Neuronal stem cell (in vitro differentiated cells): ENCODE measurements at regions not wholly inside any gene's neighbourhood (a gene's known extent, or its start where the extent isn't known, plus 50 kb on each side); places are given as distances from the start of the nearest gene placed in this dataset.
A peak's percentile ranks its signal among the peaks of the same experiment; 100 is the strongest.

ENCODE experiments used
- DNase-seq: peaks from one replicate; pipeline ENCODE4 v3.0.0-alpha.2; 2013; ENCODE audit warnings: low spot score
- H2AFZ ChIP-seq: one replicate; pipeline ENCODE4 v1.6.1; 2013; ENCODE audit warnings: mild to moderate bottlenecking, low read length, inconsistent platforms
- H2AK5ac ChIP-seq: 2 replicates; pipeline ENCODE4 v1.6.1; 2013; ENCODE audit warnings: low read depth, mild to moderate bottlenecking, inconsistent platforms, low read length, moderate library complexity, mixed read lengths
- H2BK120ac ChIP-seq: 2 replicates; pipeline ENCODE4 v1.6.1; 2013; ENCODE audit warnings: low read depth, mild to moderate bottlenecking, inconsistent platforms, low read length, moderate library complexity, mixed read lengths
- H2BK12ac ChIP-seq: one replicate; pipeline ENCODE4 v1.6.1; 2013; ENCODE audit warnings: low read length, inconsistent platforms
- H2BK15ac ChIP-seq: 2 replicates; pipeline ENCODE4 v1.6.1; 2013; ENCODE audit warnings: mild to moderate bottlenecking, low read length, inconsistent platforms, mixed read lengths
- H2BK5ac ChIP-seq: one replicate; pipeline ENCODE4 v1.6.1; 2013; ENCODE audit warnings: inconsistent platforms, mild to moderate bottlenecking, low read length, moderate library complexity
- H3K14ac ChIP-seq: one replicate; pipeline ENCODE4 v1.6.1; 2013; ENCODE audit warnings: low read length, inconsistent platforms
- H3K18ac ChIP-seq: 2 replicates; pipeline ENCODE4 v1.6.1; 2013; ENCODE audit warnings: low read length, inconsistent platforms
- H3K23ac ChIP-seq: 2 replicates; pipeline ENCODE4 v1.6.1; 2013; ENCODE audit warnings: low read depth, mild to moderate bottlenecking, mixed read lengths, low read length, inconsistent platforms; ENCODE audit not compliant: poor library complexity
- H3K27ac ChIP-seq: replicated peaks from 3 replicates; pipeline ENCODE4 v1.5.1; 2013; ENCODE audit warnings: low read length, inconsistent platforms
- H3K27me3 ChIP-seq, 3 experiments: 2 replicates each; pipeline ENCODE4 v1.6.1; 2013; ENCODE audit warnings: low read length in 3 of 3, mild to moderate bottlenecking in 2 of 3, inconsistent platforms in 1 of 3, low read depth in 1 of 3, mixed read lengths in 1 of 3, moderate library complexity in 1 of 3; ENCODE audit not compliant: control insufficient read depth in 3 of 3, insufficient read depth in 3 of 3
- H3K36me3 ChIP-seq, 2 donors: replicated peaks in 1 of 2; 2 replicates each; pipeline ENCODE4 v1.6.1; 2013; ENCODE audit warnings: low read length in 2 of 2; ENCODE audit not compliant: control insufficient read depth in 2 of 2, insufficient read depth in 2 of 2
- H3K4ac ChIP-seq: 2 replicates; pipeline ENCODE4 v1.6.1; 2013; ENCODE audit warnings: inconsistent platforms, mild to moderate bottlenecking, low read length, moderate library complexity
- H3K4me1 ChIP-seq, 2 donors: 1 replicate in 1 of 2; 2 replicates in 1 of 2; pipeline ENCODE4 v1.6.1; 2013; ENCODE audit warnings: low read length in 2 of 2, low read depth in 1 of 2; ENCODE audit not compliant: control insufficient read depth in 2 of 2, insufficient read depth in 1 of 2
- H3K4me2 ChIP-seq: one replicate; pipeline ENCODE4 v1.6.1; 2013; ENCODE audit warnings: mild to moderate bottlenecking, low read length, inconsistent platforms; ENCODE audit not compliant: insufficient read depth, poor library complexity, severe bottlenecking
- H3K4me3 ChIP-seq, 2 donors: 2 replicates each; pipeline ENCODE4 v1.5.1; 2013; ENCODE audit warnings: low read length in 2 of 2, mild to moderate bottlenecking in 2 of 2, inconsistent platforms in 1 of 2, moderate library complexity in 1 of 2
- H3K79me1 ChIP-seq: one replicate; pipeline ENCODE4 v1.6.1; 2013; ENCODE audit warnings: low read depth, mild to moderate bottlenecking, inconsistent platforms, low read length, moderate library complexity
- H3K9ac ChIP-seq: one replicate; pipeline ENCODE4 v1.6.1; 2013; ENCODE audit warnings: mild to moderate bottlenecking, low read depth, low read length, inconsistent platforms; ENCODE audit not compliant: poor library complexity
- H3K9me3 ChIP-seq, 2 donors: replicated peaks in 1 of 2; 2 replicates each; pipeline versions ENCODE3 to v1.6.1; 2013; ENCODE audit warnings: low read length in 2 of 2, mild to moderate bottlenecking in 2 of 2, inconsistent platforms in 1 of 2, low read depth in 1 of 2, mixed read lengths in 1 of 2, moderate library complexity in 1 of 2; ENCODE audit not compliant: control insufficient read depth in 2 of 2, insufficient read depth in 1 of 2
- H4K8ac ChIP-seq: one replicate; pipeline ENCODE4 v1.6.1; 2013; ENCODE audit warnings: low read depth, mild to moderate bottlenecking, inconsistent platforms, low read length, moderate library complexity
- H4K91ac ChIP-seq: one replicate; pipeline ENCODE4 v1.6.1; 2013; ENCODE audit warnings: low read length, low read depth, mild to moderate bottlenecking, inconsistent platforms; ENCODE audit not compliant: poor library complexity
- WGBS, 2 donors: extraction: QIAGEN DNeasy Blood & Tissue Kit; methylation state at CpG; one replicate each; pipeline ENCODE4 v1.1.7; 2013; ENCODE audit warnings: missing lambda C conversion rate in 2 of 2, mixed read lengths in 1 of 2; ENCODE audit not compliant: insufficient read length in 2 of 2, insufficient replicate concordance in 1 of 2; ENCODE audit errors: extremely low coverage in 2 of 2; 5-methylcytosine and 5-hydroxymethylcytosine counted together

- no peak overlapping the region for H3K4ac ChIP-seq
- no peak overlapping the region for H2BK12ac ChIP-seq
- peaks cover 0 to 5% of the 10 kb centered on the region in 2 donors for H3K9me3 ChIP-seq
- H2BK5ac ChIP-seq = no peak overlapping the region
- H3K36me3 ChIP-seq = no peaks in the 10 kb centered on the region
- no peak for DNase-seq
- no CpG with 5 or more reads among the region's 6 CpGs for WGBS, 2 donors
- H3K4me3 ChIP-seq = no peak overlapping the region
- no peak overlapping the region for H4K8ac ChIP-seq
- no peak overlapping the region for H3K14ac ChIP-seq
- no peaks in the 10 kb centered on the region for H3K4me1 ChIP-seq
- no peak overlapping the region for H3K4me2 ChIP-seq
- H3K18ac ChIP-seq = no peak overlapping the region
- no peak overlapping the region for H3K27ac ChIP-seq
- H2AK5ac ChIP-seq = no peak overlapping the region
- no peaks in the 10 kb centered on the region for H3K27me3 ChIP-seq
- no peak overlapping the region for H2AFZ ChIP-seq
- no peak overlapping the region for H3K23ac ChIP-seq
- H2BK120ac ChIP-seq = no peak overlapping the region
- no peak overlapping the region for H2BK15ac ChIP-seq
- H4K91ac ChIP-seq = no peak overlapping the region
- H3K79me1 ChIP-seq = no peaks in the 10 kb centered on the region
- H3K9ac ChIP-seq = no peak overlapping the region
Measured at GRCh38 chr9:113724202-113724601, 151.9 kb upstream of the ZNF618 start.

- no peak overlapping the region for H3K4me2 ChIP-seq
- no peaks in the 10 kb centered on the region for H3K36me3 ChIP-seq
- no peak overlapping the region for H3K27ac ChIP-seq
- no peak overlapping the region for H4K8ac ChIP-seq
- H3K9ac ChIP-seq = no peak overlapping the region
- no peaks in the 10 kb centered on the region for H3K27me3 ChIP-seq
- no peak overlapping the region for H4K91ac ChIP-seq
- DNase-seq = no peak
- H3K23ac ChIP-seq = no peak overlapping the region
- H2BK120ac ChIP-seq = no peak overlapping the region
- WGBS, 2 donors = no CpG with 5 or more reads among the region's 2 CpGs
- H3K4me1 ChIP-seq = no peaks in the 10 kb centered on the region
- no peaks in the 10 kb centered on the region for H3K79me1 ChIP-seq
- no peak overlapping the region for H2AK5ac ChIP-seq
- no peak overlapping the region for H3K18ac ChIP-seq
- no peak overlapping the region for H2BK15ac ChIP-seq
- H3K9me3 ChIP-seq = peaks cover 7 to 13% of the 10 kb centered on the region in 2 donors
- no peak overlapping the region for H2BK12ac ChIP-seq
- no peak overlapping the region for H2AFZ ChIP-seq
- H3K4me3 ChIP-seq = no peak overlapping the region
- H3K4ac ChIP-seq = no peak overlapping the region
- H2BK5ac ChIP-seq = no peak overlapping the region
- no peak overlapping the region for H3K14ac ChIP-seq
Measured at GRCh38 chr9:113728989-113729388, 147.1 kb upstream of the ZNF618 start.

GRCh38 chr9:113734826-113735225 lies 141.3 kb upstream of the ZNF618 start:
- no peak overlapping the region for H3K4me2 ChIP-seq
- no peaks in the 10 kb centered on the region for H3K36me3 ChIP-seq
- H3K79me1 ChIP-seq = no peaks in the 10 kb centered on the region
- no peaks in the 10 kb centered on the region for H3K4me1 ChIP-seq
- H2BK5ac ChIP-seq = no peak overlapping the region
- no peak overlapping the region for H3K4me3 ChIP-seq
- WGBS, 2 donors = no CpG with 5 or more reads among the region's 3 CpGs
- H3K27ac ChIP-seq = no peak overlapping the region
- H4K8ac ChIP-seq = no peak overlapping the region
- H3K14ac ChIP-seq = no peak overlapping the region
- no peak overlapping the region for H3K18ac ChIP-seq
- H2AK5ac ChIP-seq = no peak overlapping the region
- H2AFZ ChIP-seq = no peak overlapping the region
- no peak overlapping the region for H4K91ac ChIP-seq
- H3K23ac ChIP-seq = no peak overlapping the region
- no peak overlapping the region for H2BK120ac ChIP-seq
- peaks cover 7 to 9% of the 10 kb centered on the region in 2 donors for H3K9me3 ChIP-seq
- no peaks in the 10 kb centered on the region for H3K27me3 ChIP-seq
- H3K4ac ChIP-seq = no peak overlapping the region
- no peak overlapping the region for H2BK12ac ChIP-seq
- H2BK15ac ChIP-seq = no peak overlapping the region
- DNase-seq = no peak
- no peak overlapping the region for H3K9ac ChIP-seq

- H3K14ac ChIP-seq = no peak overlapping the region
- H2AK5ac ChIP-seq = no peak overlapping the region
- WGBS, 2 donors = no CpG with 5 or more reads among the region's 6 CpGs
- H2BK15ac ChIP-seq = no peak overlapping the region
- H3K36me3 ChIP-seq = no peaks in the 10 kb centered on the region
- no peaks in the 10 kb centered on the region for H3K79me1 ChIP-seq
- no peak overlapping the region for H2BK120ac ChIP-seq
- H2BK12ac ChIP-seq = no peak overlapping the region
- H3K4me1 ChIP-seq = no peaks in the 10 kb centered on the region
- H3K27me3 ChIP-seq = no peaks in the 10 kb centered on the region
- H3K9ac ChIP-seq = no peak overlapping the region
- H3K4me2 ChIP-seq = no peak overlapping the region
- H2BK5ac ChIP-seq = no peak overlapping the region
- no peak overlapping the region for H4K8ac ChIP-seq
- no peak overlapping the region for H3K27ac ChIP-seq
- H3K4ac ChIP-seq = no peak overlapping the region
- no peak overlapping the region for H4K91ac ChIP-seq
- peaks cover 4 to 6% of the 10 kb centered on the region in 2 donors for H3K9me3 ChIP-seq
- H3K18ac ChIP-seq = no peak overlapping the region
- H2AFZ ChIP-seq = no peak overlapping the region
- DNase-seq = peak; percentile 73
- no peak overlapping the region for H3K23ac ChIP-seq
- H3K4me3 ChIP-seq = no peak overlapping the region
Measured at GRCh38 chr9:113737517-113738271, 138.4 kb upstream of the ZNF618 start.
